Stomach (tissue), 8 donors: ENCODE measurements at regions not wholly inside any gene's neighbourhood (a gene's known extent, or its start where the extent isn't known, plus 50 kb on each side); places are given as distances from the start of the nearest gene placed in this dataset.

Experiments used
- DNase-seq, 2 donors: peaks; one replicate each; pipeline versions ENCODE4 v3.0.0 to v3.0.0-alpha.2; 2013 to 2019
- H3K27ac ChIP-seq, 5 donors: fragments of 200-600 bp in 4 of 5; sonication (generic) in 4 of 5; one replicate each; pipeline ENCODE4 v1.5.1; 2013 to 2019; ENCODE audit warnings: mild to moderate bottlenecking in 1 of 5, moderate library complexity in 1 of 5
- H3K27me3 ChIP-seq, 3 donors: fragments of 200-600 bp; sonication (generic); one replicate each; pipeline ENCODE4 v1.5.1; 2017 to 2019; ENCODE audit warnings: mixed run types in 1 of 3
- H3K36me3 ChIP-seq, 4 donors: fragments of 200-600 bp; sonication (generic); 1 replicate in 3 of 4; 2 replicates in 1 of 4; pipeline ENCODE4 v1.5.1; 2016 to 2019
- H3K4me1 ChIP-seq, 4 donors: fragments of 200-600 bp; sonication (generic); one replicate each; pipeline ENCODE4 v1.5.1; 2016 to 2019
- H3K4me3 ChIP-seq, 4 donors: fragments of 200-600 bp; sonication (generic) in 3 of 4; one replicate each; pipeline ENCODE4 v1.5.1; 2016 to 2019; ENCODE audit warnings: mild to moderate bottlenecking in 1 of 4
- H3K9me3 ChIP-seq, 4 donors: fragments of 200-600 bp; sonication (generic); one replicate each; pipeline ENCODE4 v1.5.1; 2016 to 2019
- CTCF ChIP-seq, 7 experiments: fragments of 450-650 bp in 4 of 7; fragments of 200-600 bp in 3 of 7; sonication (generic) in 3 of 7; IDR thresholded peaks; one replicate each; pipeline ENCODE4 v1.5.1; 2016 to 2019; ENCODE audit warnings: antibody characterized with exemption in 7 of 7, control low read depth in 2 of 7, mild to moderate bottlenecking in 1 of 7
- EP300 ChIP-seq: sonication (generic); formaldehyde crosslinking; IDR thresholded peaks from one replicate; pipeline ENCODE4 v1.6.1; 2017; ENCODE audit warnings: antibody characterized with exemption
- POLR2A ChIP-seq, 4 donors: fragments of 450-650 bp; IDR thresholded peaks; one replicate each; pipeline ENCODE4 v1.6.1; 2016; ENCODE audit warnings: antibody characterized with exemption in 4 of 4, control low read depth in 2 of 4, mild to moderate bottlenecking in 1 of 4, moderate library complexity in 1 of 4
- POLR2AphosphoS5 ChIP-seq, 3 donors: sonication (generic); formaldehyde crosslinking; IDR thresholded peaks; one replicate each; pipeline ENCODE4 v1.6.1; 2016; ENCODE audit warnings: antibody characterized with exemption in 3 of 3
- WGBS, 5 donors: extraction: QIAGEN DNeasy Blood & Tissue Kit in 3 of 5; methylation state at CpG; one replicate each; pipeline versions ENCODE4 v1.1.5 to v1.1.7; 2013 to 2018; 5-methylcytosine and 5-hydroxymethylcytosine counted together
- intact Hi-C: fragments of 100-400 bp; cut with DNase I; formaldehyde crosslinking; loops from one replicate; pipeline ENCODE4 v1.15.1; 2023; ENCODE audit warnings: low total_unique reads
- donor health status: healthy with polysubstance abuse.
- donor health status: Bipolar disorder and iron deficiency.
- donor health status: healthy.

GRCh38 chr2:128867311-128867710 lies 548.6 kb upstream of the HS6ST1 start:
- intact Hi-C loops, result no loop called here
- Histone ChIP-seq H3K9me3 (no peaks in the 10 kb centered on the region), H3K27me3 (no peaks in the 10 kb centered on the region), H3K36me3 (no peaks in the 10 kb centered on the region), H3K4me3 (no peak overlapping the region), H3K27ac (no peak overlapping the region), H3K4me1 (no peaks in the 10 kb centered on the region)
- 31 to 59% (median 38%) methylated on average over 9 of the region's 9 CpGs for whole genome bisulfite sequencing, 5 donors
- no peak for DNase-seq
- TF ChIP-seq EP300, result no peak
- TF ChIP-seq POLR2A (IDR thresholded peaks at IDR 0.05), result no peak
- no peak for TF ChIP-seq POLR2AphosphoS5 (IDR thresholded peaks at IDR 0.05)
- no peak for TF ChIP-seq CTCF (IDR thresholded peaks at IDR 0.05)

GRCh38 chr2:128867936-128868636 lies 549.4 kb upstream of the HS6ST1 start:
- Histone ChIP-seq H3K36me3 (no peaks in the 10 kb centered on the region), H3K4me3 (no peak overlapping the region), H3K27me3 (no peaks in the 10 kb centered on the region), H3K27ac (no peak overlapping the region), H3K9me3 (no peaks in the 10 kb centered on the region), H3K4me1 (no peaks in the 10 kb centered on the region)
- intact Hi-C loops, result no loop called here
- no peak for TF ChIP-seq EP300
- no peak for TF ChIP-seq POLR2AphosphoS5 (IDR thresholded peaks at IDR 0.05)
- TF ChIP-seq CTCF (IDR thresholded peaks at IDR 0.05), result no peak
- no peak for TF ChIP-seq POLR2A (IDR thresholded peaks at IDR 0.05)
- 75 to 91% (median 84%) methylated on average over 7 of the region's 7 CpGs for WGBS, 5 donors
- no peak for DNase-seq

- intact Hi-C loops, result no loop called here
- WGBS, 5 donors, result 85 to 89% (median 87%) methylated on average over 7 of the region's 7 CpGs
- no peak for DNase-seq
- Histone ChIP-seq H3K27me3 (no peaks in the 10 kb centered on the region), H3K4me1 (no peaks in the 10 kb centered on the region), H3K27ac (no peak overlapping the region), H3K36me3 (no peaks in the 10 kb centered on the region), H3K4me3 (no peak overlapping the region), H3K9me3 (no peaks in the 10 kb centered on the region)
- no peak for TF ChIP-seq POLR2AphosphoS5 (IDR thresholded peaks at IDR 0.05)
Measured at GRCh38 chr2:128868686-128869551, 550.3 kb upstream of the HS6ST1 start.

GRCh38 chr2:128874608-128875007 lies 555.9 kb upstream of the HS6ST1 start:
- intact Hi-C loops, result no loop called here
- Histone ChIP-seq H3K27me3 (no peaks in the 10 kb centered on the region), H3K4me1 (no peaks in the 10 kb centered on the region), H3K27ac (no peak overlapping the region), H3K9me3 (no peaks in the 10 kb centered on the region), H3K36me3 (no peaks in the 10 kb centered on the region), H3K4me3 (no peak overlapping the region)
- WGBS, 5 donors, result 85 to 89% (median 88%) methylated on average over 4 to 5 of the region's 5 CpGs
- no peak for TF ChIP-seq POLR2A (IDR thresholded peaks at IDR 0.05)
- no peak for TF ChIP-seq CTCF (IDR thresholded peaks at IDR 0.05)
- no peak for TF ChIP-seq EP300
- TF ChIP-seq POLR2AphosphoS5 (IDR thresholded peaks at IDR 0.05), result no peak
- no peak for DNase-seq
